WTC11 (cell line): ENCODE measurements at regions not wholly inside any gene's neighbourhood (a gene's known extent, or its start where the extent isn't known, plus 50 kb on each side); places are given as distances from the start of the nearest gene placed in this dataset.

Source experiments
- ATF6 ChIP-seq: sonication (generic); formaldehyde crosslinking; IDR thresholded peaks from 2 replicates; pipeline ENCODE4 v1.8.1; 2023; ENCODE audit warnings: mild to moderate bottlenecking, missing genetic modification reagents
- CBFB ChIP-seq: sonication (generic); formaldehyde crosslinking; IDR thresholded peaks from 2 replicates; pipeline ENCODE4 v1.8.1; 2022; ENCODE audit warnings: mild to moderate bottlenecking, low read depth, missing genetic modification reagents
- CTCF ChIP-seq: fragments of 200-600 bp; IDR thresholded peaks from 2 replicates; pipeline ENCODE4 v1.8.0; 2022; ENCODE audit warnings: antibody characterized with exemption
- E2F1 ChIP-seq: sonication (generic); formaldehyde crosslinking; IDR thresholded peaks from 2 replicates; pipeline ENCODE4 v1.8.0; 2022; ENCODE audit warnings: mild to moderate bottlenecking, missing genetic modification reagents
- GTF2I ChIP-seq: fragments of 250-450 bp; sonication (Bioruptor Pico); conservative IDR thresholded peaks from 2 replicates; pipeline ENCODE4 v1.4.0; 2021; ENCODE audit warnings: mild to moderate bottlenecking
- IRF1 ChIP-seq: sonication (generic); formaldehyde crosslinking; IDR thresholded peaks from 2 replicates; pipeline ENCODE4 v1.8.0; 2023; ENCODE audit warnings: missing genetic modification reagents
- JUN ChIP-seq: sonication (generic); formaldehyde crosslinking; IDR thresholded peaks from 2 replicates; pipeline ENCODE4 v1.8.0; 2023; ENCODE audit warnings: mild to moderate bottlenecking, missing genetic modification reagents
- MAX ChIP-seq: sonication (generic); formaldehyde crosslinking; IDR thresholded peaks from 2 replicates; pipeline ENCODE4 v1.8.0; 2022; ENCODE audit warnings: mild to moderate bottlenecking, missing genetic modification reagents
- NR3C1 ChIP-seq: sonication (generic); formaldehyde crosslinking; conservative IDR thresholded peaks from 2 replicates; pipeline ENCODE4 v1.8.1; 2023; ENCODE audit warnings: low read depth, mild to moderate bottlenecking, missing genetic modification reagents
- RELA ChIP-seq: sonication (generic); formaldehyde crosslinking; IDR thresholded peaks from 2 replicates; pipeline ENCODE4 v1.8.1; 2022; ENCODE audit warnings: missing genetic modification reagents, mild to moderate bottlenecking, borderline replicate concordance
- USF1 ChIP-seq: sonication (generic); formaldehyde crosslinking; IDR thresholded peaks from 2 replicates; pipeline ENCODE4 v1.8.0; 2022; ENCODE audit warnings: mild to moderate bottlenecking, missing genetic modification reagents
- ZNF138 ChIP-seq: sonication (generic); formaldehyde crosslinking; conservative IDR thresholded peaks from 2 replicates; pipeline ENCODE4 v1.8.1; 2022; ENCODE audit warnings: mild to moderate bottlenecking, moderate library complexity, missing genetic modification reagents
- ZNF317 ChIP-seq: sonication (generic); formaldehyde crosslinking; IDR thresholded peaks from 2 replicates; pipeline ENCODE4 v1.8.1; 2023; ENCODE audit warnings: low read depth, mild to moderate bottlenecking, moderate library complexity, missing genetic modification reagents, borderline replicate concordance

GRCh38 chr14:41521891-41522290, 84.8 kb upstream of the LRFN5 start:
- TF ChIP-seq CTCF: no peak
- TF ChIP-seq ATF6 (CRISPR knock-in tag): no peak
- no peak for TF ChIP-seq E2F1 (CRISPR knock-in tag)
- TF ChIP-seq ZNF317: no peak
- no peak for TF ChIP-seq MAX (CRISPR knock-in tag)
- TF ChIP-seq ZNF138 (CRISPR knock-in tag): no peak
- TF ChIP-seq USF1: no peak
- TF ChIP-seq IRF1: no peak
- TF ChIP-seq GTF2I (CRISPR knock-in tag): no peak
- no peak for TF ChIP-seq RELA (CRISPR knock-in tag)
- no peak for TF ChIP-seq JUN (CRISPR knock-in tag)
- no peak for TF ChIP-seq NR3C1 (CRISPR knock-in tag)
- TF ChIP-seq CBFB (CRISPR knock-in tag): no peak
